Jurkat, Clone E6-1 (cell line): ENCODE measurements at regions not wholly inside any gene's neighbourhood (a gene's known extent, or its start where the extent isn't known, plus 50 kb on each side); places are given as distances from the start of the nearest gene placed in this dataset.

Experiments used
- DNase-seq: peaks from one replicate; pipeline ENCODE4 v3.0.0-alpha.2; 2011; ENCODE audit warnings: low read depth, low spot score
- H3K4me3 ChIP-seq: 2 replicates; pipeline ENCODE4 v1.5.1; 2011; ENCODE audit warnings: mild to moderate bottlenecking, low read length, control low read depth, moderate library complexity

GRCh38 chr1:70656361-70656760, 245.3 kb downstream of the CTH start:
- no peak for DNase-seq
- H3K4me3 ChIP-seq, result no peak overlapping the region

GRCh38 chr1:70659891-70660290, 248.8 kb downstream of the CTH start:
- DNase-seq, result no peak
- no peak overlapping the region for H3K4me3 ChIP-seq

GRCh38 chr1:70666381-70667140, 255.5 kb downstream of the CTH start:
- no peak overlapping the region for H3K4me3 ChIP-seq
- DNase-seq, result no peak

- H3K4me3 ChIP-seq, result no peak overlapping the region
- DNase-seq, result no peak
Measured at GRCh38 chr1:70667494-70668170, 256.6 kb downstream of the CTH start.

- H3K4me3 ChIP-seq, result no peak overlapping the region
- no peak for DNase-seq
Measured at GRCh38 chr1:70671006-70671405, 259.9 kb downstream of the CTH start.

- no peak overlapping the region for H3K4me3 ChIP-seq
- DNase-seq, result no peak
Measured at GRCh38 chr1:70672442-70672888, 261.4 kb downstream of the CTH start.

- no peak overlapping the region for H3K4me3 ChIP-seq
Measured at GRCh38 chr1:70674941-70675685, 264.0 kb downstream of the CTH start.

GRCh38 chr1:70675737-70676156, 264.7 kb downstream of the CTH start:
- H3K4me3 ChIP-seq, result no peak overlapping the region
- DNase-seq, result peak; percentile 58

More at GRCh38 chr1:70674941-70675685, 264.0 kb downstream of the CTH start:
- DNase-seq, result peak; percentile 42

- DNase-seq, result peak; percentile 74
- H3K4me3 ChIP-seq, result no peak overlapping the region
Measured at GRCh38 chr1:70685300-70686286, 274.5 kb downstream of the CTH start.

GRCh38 chr1:70688580-70688979, 277.5 kb downstream of the CTH start:
- H3K4me3 ChIP-seq, result no peak overlapping the region

GRCh38 chr1:70706381-70707037, 295.4 kb downstream of the CTH start:
- no peak overlapping the region for H3K4me3 ChIP-seq
- no peak for DNase-seq

More at GRCh38 chr1:70688580-70688979, 277.5 kb downstream of the CTH start:
- DNase-seq, result no peak

GRCh38 chr1:70707214-70707613, 296.1 kb downstream of the CTH start:
- no peak overlapping the region for H3K4me3 ChIP-seq
- no peak for DNase-seq

- DNase-seq, result no peak
- H3K4me3 ChIP-seq, result no peak overlapping the region
Measured at GRCh38 chr1:70714149-70714548, 303.1 kb downstream of the CTH start.

GRCh38 chr1:70717211-70717610, 306.1 kb downstream of the CTH start:
- H3K4me3 ChIP-seq, result no peak overlapping the region
- DNase-seq, result no peak

GRCh38 chr1:70717656-70718055, 306.6 kb downstream of the CTH start:
- no peak for DNase-seq
- no peak overlapping the region for H3K4me3 ChIP-seq

GRCh38 chr1:70718086-70718630, 307.1 kb downstream of the CTH start:
- no peak for DNase-seq
- no peak overlapping the region for H3K4me3 ChIP-seq

GRCh38 chr1:70719154-70719553, 308.1 kb downstream of the CTH start:
- no peak overlapping the region for H3K4me3 ChIP-seq
- no peak for DNase-seq

- H3K4me3 ChIP-seq, result no peak overlapping the region
- no peak for DNase-seq
Measured at GRCh38 chr1:70720109-70720508, 309.0 kb downstream of the CTH start.
